WERI-Rb-1 (cell line): ENCODE measurements at regions not wholly inside any gene's neighbourhood (a gene's known extent, or its start where the extent isn't known, plus 50 kb on each side); places are given as distances from the start of the nearest gene placed in this dataset.
"Not testable (repeated sequence)": the region's sequence is repeated elsewhere in the genome, so short reads cannot be mapped to it uniquely, and the experiment has no call there.

Experiments used
- DNase-seq: peaks from one replicate; pipeline ENCODE4 v3.0.0-alpha.2; 2020
- H3K27ac ChIP-seq: fragments of 250-450 bp; sonication (Bioruptor Pico); 2 replicates; pipeline ENCODE4 v1.5.1; 2020; ENCODE audit warnings: mild to moderate bottlenecking, moderate library complexity
- H3K27me3 ChIP-seq: fragments of 250-450 bp; sonication (Bioruptor Pico); 2 replicates; pipeline ENCODE4 v1.5.1; 2021; ENCODE audit warnings: mild to moderate bottlenecking, low read depth, moderate library complexity; ENCODE audit not compliant: insufficient read depth, severe bottlenecking
- H3K36me3 ChIP-seq: fragments of 250-450 bp; sonication (Bioruptor Pico); 2 replicates; pipeline ENCODE4 v1.5.1; 2020; ENCODE audit warnings: mild to moderate bottlenecking, moderate library complexity
- H3K4me3 ChIP-seq: 2 replicates; pipeline ENCODE4 v1.5.1; 2011; ENCODE audit warnings: low read depth, mild to moderate bottlenecking, control low read depth, low read length
- H3K9me3 ChIP-seq: fragments of 250-450 bp; sonication (Bioruptor Pico); 2 replicates; pipeline ENCODE4 v1.5.1; 2021; ENCODE audit warnings: mild to moderate bottlenecking, moderate library complexity; ENCODE audit not compliant: severe bottlenecking
- CTCF ChIP-seq: IDR thresholded peaks from 2 replicates; pipeline ENCODE4 v1.5.1; 2011; ENCODE audit warnings: low read depth, mild to moderate bottlenecking, control low read depth, inconsistent platforms, low read length

GRCh38 chr1:234827181-234827580, 217.2 kb upstream of the IRF2BP2 start:
- H3K4me3 ChIP-seq: no peak overlapping the region
- H3K27ac ChIP-seq: no peak overlapping the region
- DNase-seq: no peak
- no peak for TF ChIP-seq CTCF
- H3K9me3 ChIP-seq: no peaks in the 10 kb centered on the region
- H3K36me3 ChIP-seq: no peaks in the 10 kb centered on the region
- H3K27me3 ChIP-seq: no peaks in the 10 kb centered on the region

GRCh38 chr1:234826352-234826751, 216.4 kb upstream of the IRF2BP2 start:
- H3K9me3 ChIP-seq: no peaks in the 10 kb centered on the region
- TF ChIP-seq CTCF: no peak
- no peaks in the 10 kb centered on the region for H3K36me3 ChIP-seq
- H3K27me3 ChIP-seq: no peaks in the 10 kb centered on the region
- no peak overlapping the region for H3K4me3 ChIP-seq
- no peak for DNase-seq
- H3K27ac ChIP-seq: no peak overlapping the region

DNA sequence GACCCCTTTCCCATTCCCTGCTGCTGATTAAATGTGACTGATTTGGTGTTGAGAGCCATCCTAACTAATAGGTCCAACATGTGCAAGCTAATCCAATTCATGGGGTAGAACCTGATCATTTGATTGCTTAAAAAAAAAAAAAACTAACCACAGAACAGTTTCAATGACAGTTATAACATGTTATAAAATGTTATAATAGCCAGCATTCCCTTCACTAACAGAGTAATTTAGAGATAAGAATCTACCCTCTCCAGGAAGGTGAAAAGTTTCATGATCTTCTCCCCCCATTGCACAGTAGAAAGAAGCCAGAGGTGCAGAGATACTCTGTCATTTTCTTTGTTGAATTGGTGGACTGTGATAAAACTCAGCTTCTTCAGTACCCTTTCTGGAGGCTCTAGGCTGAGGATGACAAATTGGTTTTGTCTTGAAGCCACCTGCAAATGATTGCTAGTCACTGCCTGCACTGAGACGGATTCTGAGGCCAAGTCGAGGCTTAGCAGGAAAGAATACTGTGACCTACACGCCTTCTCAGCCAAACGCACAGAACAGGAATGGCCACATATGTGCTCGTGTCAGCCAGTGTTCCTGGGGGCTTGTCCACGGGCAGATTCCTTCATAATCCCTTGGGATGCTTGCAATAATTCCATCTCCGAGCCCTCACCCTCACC, 215.7 kb upstream of the IRF2BP2 start:
- no peak for TF ChIP-seq CTCF
- H3K36me3 ChIP-seq: no peaks in the 10 kb centered on the region
- no peak overlapping the region for H3K4me3 ChIP-seq
- H3K27me3 ChIP-seq: no peaks in the 10 kb centered on the region
- no peaks in the 10 kb centered on the region for H3K9me3 ChIP-seq
- DNase-seq: no peak
- no peak overlapping the region for H3K27ac ChIP-seq

DNA sequence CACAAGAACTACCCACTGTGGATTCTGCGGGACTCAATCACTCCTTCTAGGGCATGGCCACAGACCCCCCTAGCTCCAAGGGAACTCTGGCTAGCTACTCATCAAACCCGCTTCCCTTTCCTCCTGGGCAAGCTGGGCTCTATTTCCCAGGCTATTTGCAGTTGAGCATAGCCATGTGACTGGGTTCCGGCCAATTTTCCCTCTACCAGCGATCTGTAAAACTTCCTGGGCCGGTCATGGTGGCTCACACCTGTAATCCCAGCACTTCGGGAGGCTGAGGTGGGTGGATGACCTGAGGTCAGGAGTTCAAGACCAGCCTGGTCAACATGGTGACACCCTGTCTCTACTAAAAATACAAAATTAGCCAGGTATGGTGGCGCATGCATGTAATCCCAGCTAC, 214.9 kb upstream of the IRF2BP2 start:
- H3K27ac ChIP-seq, DNase-seq, H3K27me3 ChIP-seq, H3K36me3 ChIP-seq, H3K9me3 ChIP-seq, H3K4me3 ChIP-seq: not testable (repeated sequence)

GRCh38 chr1:234823191-234824176, 213.5 kb upstream of the IRF2BP2 start:
- H3K27ac ChIP-seq: no peak overlapping the region
- no peaks in the 10 kb centered on the region for H3K9me3 ChIP-seq
- TF ChIP-seq CTCF: no peak
- no peaks in the 10 kb centered on the region for H3K36me3 ChIP-seq
- no peak overlapping the region for H3K4me3 ChIP-seq
- H3K27me3 ChIP-seq: no peaks in the 10 kb centered on the region
- no peak for DNase-seq

DNA sequence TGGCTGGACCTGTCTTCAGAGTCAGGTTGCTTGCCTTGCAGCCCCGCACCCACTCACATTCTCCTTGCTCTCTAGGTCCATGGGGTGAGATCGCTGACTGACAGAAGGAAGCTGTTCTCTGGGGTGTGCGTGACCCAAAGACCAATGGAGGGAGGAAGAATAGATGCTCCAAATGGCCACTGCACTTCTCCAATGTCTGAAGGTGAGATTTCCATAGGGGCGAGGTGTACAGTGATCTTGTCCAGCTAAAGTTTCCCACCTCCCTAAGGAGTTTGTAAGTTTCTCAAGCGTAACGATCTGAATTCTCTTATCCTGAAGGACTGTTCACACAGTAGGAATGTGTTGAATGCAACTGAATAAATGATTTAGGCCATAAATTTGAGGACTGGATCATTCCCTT, 211.9 kb upstream of the IRF2BP2 start:
- Histone ChIP-seq H3K4me3 (no peak overlapping the region), H3K36me3 (no peaks in the 10 kb centered on the region), H3K27ac (no peak overlapping the region), H3K27me3 (no peaks in the 10 kb centered on the region), H3K9me3 (no peaks in the 10 kb centered on the region)
- no peak for DNase-seq
- TF ChIP-seq CTCF: no peak
